GM19452 (cell line): ENCODE measurements at regions not wholly inside any gene's neighbourhood (a gene's known extent, or its start where the extent isn't known, plus 50 kb on each side); places are given as distances from the start of the nearest gene placed in this dataset.
"Not testable (repeated sequence)": the region's sequence is repeated elsewhere in the genome, so short reads cannot be mapped to it uniquely, and the experiment has no call there.

Experiments
- ATAC-seq: cut with Tn5 transposase; IDR thresholded peaks from one replicate; pipeline ENCODE4 v1.9.1; 2021; ENCODE audit not compliant: unreplicated experiment

DNA sequence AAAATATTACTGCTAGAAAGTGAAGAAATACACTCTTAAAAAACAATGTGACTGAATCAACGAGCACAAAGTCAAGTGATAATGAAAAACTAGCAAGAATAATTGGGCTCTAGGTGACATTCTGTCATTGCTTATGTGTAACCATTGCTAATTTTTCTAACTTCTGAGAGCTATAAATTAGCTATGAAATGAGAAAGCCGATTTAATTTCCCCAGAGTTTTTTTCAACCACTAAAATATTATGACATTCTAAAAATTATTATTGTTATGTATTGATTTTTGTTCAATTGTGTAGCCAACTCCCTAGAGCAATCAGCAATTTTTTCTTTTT lies 458.6 kb upstream of the ATXN8OS start:
- no peak for ATAC-seq

DNA sequence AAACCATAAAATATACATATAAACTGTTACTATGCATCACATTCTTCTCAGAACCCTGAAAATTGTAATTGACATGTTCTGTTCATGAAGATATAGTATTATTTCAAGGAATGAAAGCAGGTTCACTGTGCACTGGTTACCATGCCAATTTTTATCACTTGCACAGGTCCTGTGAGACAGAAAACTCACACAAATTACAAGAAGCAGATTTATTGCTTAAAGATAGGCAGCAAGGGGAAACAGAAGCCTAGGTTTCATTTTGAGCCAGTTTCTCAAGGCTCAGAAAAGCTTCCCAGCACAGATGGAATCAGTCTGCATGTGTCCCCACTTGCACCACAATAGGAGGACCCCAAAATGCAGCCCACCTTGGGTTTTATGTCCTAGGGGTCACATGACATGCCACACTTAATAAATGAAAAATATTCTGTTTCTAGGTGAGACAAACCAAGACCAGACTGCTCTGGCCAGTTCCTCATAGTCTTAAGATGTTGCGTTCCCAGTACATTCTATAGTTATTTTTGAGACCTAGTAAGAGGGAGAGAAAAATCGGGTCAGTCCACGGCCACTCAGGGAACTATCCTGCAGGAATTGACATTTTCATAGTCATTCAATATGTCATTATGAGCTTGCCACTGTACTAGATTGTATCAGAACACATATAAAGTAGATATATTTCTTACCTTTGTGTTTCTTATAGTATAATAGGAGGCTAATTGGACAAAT lies 459.1 kb upstream of the ATXN8OS start:
- no peak for ATAC-seq

DNA sequence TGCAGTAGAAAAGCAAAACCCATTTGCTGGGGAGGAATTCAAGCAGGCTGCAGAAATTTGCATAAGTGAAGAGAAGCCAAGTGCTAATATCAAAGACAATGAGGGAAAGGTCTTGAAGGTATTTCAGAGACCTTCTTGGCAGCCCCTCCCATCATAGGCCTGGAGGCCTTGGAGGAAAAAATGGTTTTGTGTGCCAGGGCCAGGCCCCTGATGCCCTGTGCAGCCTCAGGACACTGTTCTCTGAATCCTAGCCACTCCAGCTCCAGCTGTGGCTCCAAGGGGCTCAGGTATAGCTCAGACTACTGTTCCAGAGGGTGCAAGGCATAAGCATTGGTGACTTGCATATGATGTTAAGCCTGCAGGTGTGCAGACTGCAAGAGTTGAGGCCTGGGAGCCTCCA lies 463.2 kb upstream of the ATXN8OS start:
- ATAC-seq = no peak

- no peak for ATAC-seq
Observed at GRCh38 chr13:69641773-69642172, 465.9 kb upstream of the ATXN8OS start.

DNA sequence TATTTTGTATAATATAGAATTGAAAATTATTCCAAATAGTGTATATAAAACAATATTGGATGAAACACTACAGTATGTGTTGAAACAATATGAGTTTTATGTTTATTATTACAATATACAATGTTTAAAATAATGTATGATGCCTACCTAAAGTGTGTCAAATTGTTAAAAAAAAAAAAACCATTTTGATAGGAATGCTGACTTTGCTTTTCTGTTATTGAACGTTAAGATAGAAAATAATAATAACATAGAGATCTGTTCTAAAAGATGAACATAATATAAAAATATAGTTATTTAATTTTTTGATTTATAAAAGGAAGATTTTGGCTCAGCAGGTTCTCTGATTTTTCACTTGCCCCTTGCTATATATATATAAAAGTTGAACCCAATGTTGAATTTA lies 474.6 kb upstream of the ATXN8OS start:
- ATAC-seq = no peak

- no peak for ATAC-seq
Observed at GRCh38 chr13:69623973-69624372, 483.7 kb upstream of the ATXN8OS start.

GRCh38 chr13:69619651-69620050 lies 488.0 kb upstream of the ATXN8OS start:
- ATAC-seq = no peak

- no peak for ATAC-seq
Observed at GRCh38 chr13:69618838-69619237, 488.8 kb upstream of the ATXN8OS start.

GRCh38 chr13:69618393-69618792 lies 489.2 kb upstream of the ATXN8OS start:
- ATAC-seq = no peak

GRCh38 chr13:69617587-69617986 lies 490.0 kb upstream of the ATXN8OS start:
- ATAC-seq = no peak

DNA sequence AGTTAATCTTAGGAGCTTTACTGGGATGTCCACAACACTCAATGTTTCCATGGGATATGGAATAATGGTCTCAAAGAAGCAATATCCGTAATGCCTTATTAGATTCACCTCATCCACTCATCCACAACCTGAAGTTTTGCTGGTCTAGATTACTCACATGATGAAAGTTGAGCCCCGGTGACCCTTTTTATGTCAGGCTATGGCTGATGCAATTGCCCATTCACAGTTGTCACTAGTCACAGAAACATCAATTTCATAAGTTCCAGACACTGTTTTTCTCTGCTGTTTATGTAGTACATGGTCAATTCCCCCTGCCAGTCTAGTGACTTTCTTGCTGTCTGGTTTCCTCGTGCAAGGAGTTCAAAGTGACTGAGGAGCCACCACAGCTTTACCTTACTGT lies 491.2 kb upstream of the ATXN8OS start:
- no peak for ATAC-seq

DNA sequence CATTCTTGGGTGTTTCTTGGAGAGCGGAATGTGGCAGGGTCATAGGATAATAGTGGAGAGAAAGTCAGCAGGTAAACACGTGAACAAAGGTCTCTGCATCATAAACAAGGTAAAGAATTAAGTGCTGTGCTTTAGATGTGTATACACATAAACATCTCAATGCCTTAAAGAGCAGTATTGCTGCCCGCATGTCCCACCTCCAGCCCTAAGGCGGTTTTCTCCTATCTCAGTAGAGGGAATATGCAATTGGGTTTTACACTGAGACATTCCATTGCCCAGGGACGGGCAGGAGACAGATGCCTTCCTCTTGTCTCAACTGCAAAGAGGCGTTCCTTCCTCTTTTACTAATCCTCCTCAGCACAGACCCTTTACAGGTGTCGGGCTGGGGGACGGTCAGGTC lies 492.6 kb upstream of the ATXN8OS start:
- ATAC-seq = not testable (repeated sequence)

DNA sequence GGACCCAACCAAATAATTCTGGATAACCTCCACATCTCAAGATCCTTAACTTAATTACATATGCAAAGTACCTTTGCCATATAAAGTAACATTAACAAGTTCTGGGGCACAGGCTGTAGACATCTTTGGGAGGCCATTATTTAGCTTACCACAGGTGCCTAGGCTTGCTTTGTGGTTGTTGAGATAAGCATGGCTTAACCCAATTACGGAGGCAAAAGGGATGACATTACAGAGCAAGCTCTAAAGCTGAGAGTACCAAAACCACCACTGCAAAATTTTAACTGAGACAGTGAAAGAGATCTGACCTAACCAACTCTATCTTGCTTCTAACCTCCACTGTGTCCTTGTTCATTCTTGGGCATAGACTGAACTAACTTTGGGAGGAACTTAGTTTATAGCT lies 502.9 kb upstream of the ATXN8OS start:
- no peak for ATAC-seq

- ATAC-seq = no peak
Observed at GRCh38 chr13:69603144-69603853, 504.3 kb upstream of the ATXN8OS start.

DNA sequence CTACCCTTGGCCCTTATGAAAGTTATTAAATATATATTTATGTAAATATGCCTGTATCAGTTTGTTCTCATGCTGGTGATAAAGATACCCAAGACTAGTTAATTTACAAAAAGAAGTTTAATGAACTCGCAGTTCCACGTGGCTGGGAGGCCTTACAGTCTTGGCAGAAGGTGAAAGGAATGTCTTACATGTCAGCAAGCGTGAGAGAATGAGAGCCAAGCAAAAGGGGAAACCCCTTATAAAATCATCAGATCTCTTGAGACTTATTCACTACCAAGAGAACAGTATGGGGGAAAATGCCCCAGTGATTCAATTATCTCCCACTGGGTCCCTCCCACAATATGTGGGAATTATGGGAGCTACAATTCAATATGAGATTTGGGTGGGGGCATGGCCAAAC lies 506.0 kb upstream of the ATXN8OS start:
- ATAC-seq = no peak

- no peak for ATAC-seq
Observed at GRCh38 chr13:69600811-69601210, 506.8 kb upstream of the ATXN8OS start.

- no peak for ATAC-seq
Observed at GRCh38 chr13:69597088-69597487, 510.5 kb upstream of the ATXN8OS start.

DNA sequence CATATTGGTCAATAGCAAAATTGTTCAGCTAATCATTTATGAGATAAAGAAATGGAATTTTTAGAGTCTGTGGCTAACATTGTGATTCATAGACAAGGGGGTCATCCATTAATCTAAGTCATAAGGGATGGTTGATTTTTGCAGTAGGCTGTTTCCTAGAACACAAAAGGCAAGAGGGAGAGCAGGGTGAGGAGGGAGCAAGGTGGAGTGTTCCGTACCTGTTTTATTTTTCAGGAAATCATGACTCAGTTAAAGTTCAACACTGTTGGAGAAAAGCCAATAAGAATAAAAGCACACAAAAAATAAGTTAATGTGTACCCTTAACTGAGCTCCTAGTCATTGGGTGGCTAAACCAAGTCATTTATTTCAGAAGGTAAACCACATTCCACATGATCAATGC lies 512.4 kb upstream of the ATXN8OS start:
- ATAC-seq = no peak

GRCh38 chr13:69591437-69591836 lies 516.2 kb upstream of the ATXN8OS start:
- ATAC-seq = no peak

GRCh38 chr13:69589531-69590235 lies 517.9 kb upstream of the ATXN8OS start:
- no peak for ATAC-seq

GRCh38 chr13:69585656-69586055 lies 522.0 kb upstream of the ATXN8OS start:
- ATAC-seq = no peak

DNA sequence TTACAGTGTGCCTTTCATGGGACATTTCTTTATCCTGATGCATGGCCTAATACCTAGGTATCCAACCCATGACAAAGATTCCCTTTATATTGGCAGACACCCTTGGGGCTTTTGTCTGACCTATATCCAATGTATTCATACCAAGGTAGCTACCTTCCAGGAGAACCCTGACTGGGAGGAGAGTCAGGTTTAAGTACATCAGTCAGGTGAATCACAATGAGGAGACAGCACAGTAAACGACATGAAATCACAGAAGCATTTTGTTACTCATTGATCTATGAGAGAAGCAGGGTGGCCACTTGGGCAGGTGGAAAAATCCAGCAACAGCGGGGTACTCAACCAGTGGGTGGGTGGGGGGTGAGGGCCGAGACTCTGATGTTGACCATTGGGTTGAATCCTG lies 527.4 kb upstream of the ATXN8OS start:
- no peak for ATAC-seq
